Fibroblast of skin of left quadriceps (primary cell): ENCODE measurements at regions not wholly inside any gene's neighbourhood (a gene's known extent, or its start where the extent isn't known, plus 50 kb on each side); places are given as distances from the start of the nearest gene placed in this dataset.
"Not testable (repeated sequence)": the region's sequence is repeated elsewhere in the genome, so short reads cannot be mapped to it uniquely, and the experiment has no call there.

Experiments used
- DNase-seq, 2 experiments: peaks; one replicate each; pipeline ENCODE4 v3.0.0-alpha.2; 2013; ENCODE audit warnings: low read depth in 2 of 2

- DNase-seq = no peak
Observed at GRCh38 chr1:102529446-102529845, 532.7 kb upstream of the OLFM3 start.

DNA sequence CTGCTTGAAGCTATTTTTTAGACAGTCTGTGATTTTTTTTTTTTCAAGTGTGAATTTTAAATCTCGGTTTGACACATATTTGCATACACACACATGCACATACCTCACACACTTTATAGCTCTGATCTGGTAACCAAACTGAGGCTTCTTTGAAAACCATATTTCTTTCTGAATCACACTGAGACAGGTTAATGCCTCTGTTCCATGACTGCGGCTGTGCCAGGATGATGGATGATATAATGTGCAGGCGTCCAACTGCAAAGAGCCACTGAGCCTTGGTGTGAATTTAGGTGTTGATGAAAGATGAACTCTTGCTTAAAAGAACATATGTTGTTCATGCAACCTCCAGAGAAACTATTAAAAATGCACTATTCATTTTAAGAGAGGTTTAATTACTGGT lies 504.0 kb upstream of the OLFM3 start:
- no peak for DNase-seq

DNA sequence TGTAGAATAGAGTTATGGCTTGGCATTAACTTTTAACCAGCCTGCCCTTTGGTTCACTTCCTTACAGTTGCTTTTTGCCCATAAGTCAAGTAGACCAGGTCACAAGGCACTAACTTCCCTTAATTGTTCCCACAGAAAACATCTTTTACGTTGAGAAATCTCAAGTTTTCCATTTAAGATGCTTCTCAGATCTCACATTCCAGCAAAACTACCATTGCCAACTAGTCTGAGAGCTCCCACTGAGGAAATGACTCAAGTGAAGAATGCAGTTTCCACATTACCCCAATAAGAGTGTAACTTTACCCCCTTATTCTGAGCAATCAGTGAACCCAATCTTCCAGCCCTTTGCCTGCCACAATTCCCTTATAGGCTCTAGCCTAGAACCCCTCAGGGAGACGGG lies 502.2 kb upstream of the OLFM3 start:
- DNase-seq = no peak

- not testable (repeated sequence) for DNase-seq
Observed at GRCh38 chr1:102497810-102498209, 501.1 kb upstream of the OLFM3 start.

DNA sequence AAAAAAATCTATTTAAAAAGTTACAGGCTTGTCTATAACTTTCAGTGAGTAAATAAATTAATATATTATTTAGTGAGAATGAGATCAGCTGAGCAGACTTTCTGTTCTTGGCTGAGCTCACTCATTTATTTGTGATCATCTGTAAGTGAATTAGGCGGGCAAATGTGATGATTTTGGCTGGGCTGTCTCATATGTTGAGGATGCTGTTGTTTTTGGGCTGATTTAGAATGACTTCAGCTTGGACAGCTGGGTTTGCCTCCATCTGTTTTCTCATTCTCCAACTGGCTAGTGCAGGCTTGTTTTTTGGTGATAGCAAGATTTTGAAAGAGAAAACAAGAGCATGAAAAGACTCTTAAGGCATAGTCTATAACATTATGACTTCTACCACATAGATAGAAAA lies 475.8 kb upstream of the OLFM3 start:
- DNase-seq = no peak

- DNase-seq = no peak
Observed at GRCh38 chr1:102470767-102471166, 474.0 kb upstream of the OLFM3 start.

DNA sequence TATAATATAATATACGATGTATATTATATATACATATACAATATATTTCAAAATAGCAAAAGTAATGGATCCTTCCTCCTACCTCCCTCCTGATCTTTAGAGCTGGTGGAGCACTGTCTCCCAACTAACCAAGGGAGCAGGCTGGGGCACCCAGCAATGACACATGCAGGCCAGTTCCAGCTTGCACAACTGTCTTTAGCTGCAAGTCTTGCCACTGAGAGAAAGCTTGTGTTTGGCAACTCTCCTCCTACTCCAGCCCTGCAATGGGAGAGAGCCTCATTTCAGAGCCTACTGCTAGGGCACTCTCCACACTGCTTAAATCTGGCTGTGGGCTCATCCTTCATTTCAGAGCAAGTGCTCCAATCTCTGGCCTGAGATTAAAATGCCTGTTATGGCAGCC lies 469.8 kb upstream of the OLFM3 start:
- DNase-seq = no peak

GRCh38 chr1:102463328-102463727 lies 466.6 kb upstream of the OLFM3 start:
- no peak for DNase-seq

DNA sequence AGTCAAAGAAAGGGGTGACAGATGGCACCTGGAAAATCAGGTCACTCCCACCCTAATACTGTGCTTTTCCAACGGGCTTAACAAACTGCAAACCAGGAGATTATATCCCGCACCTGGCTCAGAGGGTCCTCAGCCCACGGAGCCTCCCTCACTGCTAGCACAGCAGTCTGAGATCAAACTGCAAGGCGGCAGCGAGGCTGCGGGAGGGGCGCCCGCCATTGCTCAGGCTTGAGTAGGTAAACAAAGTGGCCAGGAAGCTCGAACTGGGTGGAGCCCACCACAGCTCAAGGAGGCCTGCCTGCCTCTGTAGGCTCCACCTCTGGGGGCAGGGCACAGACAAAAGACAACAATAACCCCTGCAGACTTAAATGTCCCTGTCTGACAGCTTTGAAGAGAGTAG lies 445.6 kb upstream of the OLFM3 start:
- not testable (repeated sequence) for DNase-seq

DNA sequence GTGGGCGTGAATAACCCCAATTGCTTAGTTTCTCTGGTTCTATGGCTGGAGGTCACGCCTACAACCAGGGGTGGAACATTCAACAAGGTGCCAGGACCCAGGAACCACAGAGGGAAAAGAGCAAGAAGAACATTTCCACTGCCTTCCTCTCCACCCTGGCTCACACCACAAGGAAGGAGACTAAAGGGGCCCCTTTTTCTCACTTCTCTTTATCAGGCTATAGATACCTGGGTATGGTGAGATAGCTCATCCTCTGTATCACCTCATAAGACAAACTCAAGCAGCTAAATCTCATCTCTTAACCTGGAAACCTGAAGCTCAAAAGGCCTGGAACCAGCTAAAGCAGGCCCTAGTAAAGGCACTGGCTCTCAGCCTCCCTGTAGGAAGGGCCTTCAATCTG lies 438.8 kb upstream of the OLFM3 start:
- no peak for DNase-seq

DNA sequence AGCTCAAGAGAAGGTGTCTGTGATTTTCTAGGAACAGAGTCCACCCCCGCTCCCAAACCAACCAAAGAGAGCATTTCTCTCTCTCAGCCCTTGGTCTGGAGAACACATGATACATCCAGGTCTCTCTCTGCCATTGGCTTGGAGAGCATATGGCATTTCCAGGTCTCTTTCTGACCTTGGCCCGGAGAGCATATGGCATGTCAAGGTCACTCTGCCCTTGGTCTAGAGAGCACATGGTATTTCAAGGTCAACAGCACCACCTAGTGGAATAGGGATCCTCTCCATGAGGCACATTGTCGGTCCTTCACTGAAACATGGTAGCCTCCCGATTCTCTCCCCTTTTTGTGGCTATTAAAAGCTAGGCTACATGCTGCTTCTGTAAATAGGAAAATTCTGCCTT lies 437.7 kb upstream of the OLFM3 start:
- DNase-seq = no peak

- DNase-seq = no peak
Observed at GRCh38 chr1:102431253-102431652, 434.5 kb upstream of the OLFM3 start.

DNA sequence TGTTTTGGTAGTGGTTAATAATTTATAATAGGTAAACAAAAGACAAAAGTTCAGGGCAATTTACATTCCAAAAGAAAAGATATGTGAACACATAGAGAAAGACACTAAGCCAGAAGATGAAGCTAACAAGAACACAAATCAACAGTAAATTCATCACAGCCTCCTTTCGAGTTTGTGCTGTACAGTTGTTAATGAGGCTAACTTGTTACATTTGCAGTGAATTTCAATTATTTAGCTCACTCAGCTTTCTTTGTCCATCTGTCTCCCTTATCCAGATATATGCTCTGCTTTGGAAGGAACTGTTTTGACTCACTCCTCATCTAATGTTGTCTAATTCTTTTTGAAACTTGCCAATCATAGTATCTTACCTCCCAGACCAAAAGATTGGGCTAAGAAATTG lies 423.3 kb upstream of the OLFM3 start:
- DNase-seq = no peak
